GM10248 (cell line): ENCODE measurements at regions not wholly inside any gene's neighbourhood (a gene's known extent, or its start where the extent isn't known, plus 50 kb on each side); places are given as distances from the start of the nearest gene placed in this dataset.

Experiments
- CTCF ChIA-PET: fragments of 300-600 bp; sonication (Branson Sonifier 250); formaldehyde crosslinking; extraction: SDS; loops from one replicate; lab custom pipeline; 2021; ENCODE audit warnings: antibody characterized with exemption; lab: Yijun Ruan, JAX
- POLR2A ChIA-PET: fragments of 350-650 bp; sonication (Branson Sonifier 250); formaldehyde crosslinking; extraction: SDS; loops from one replicate; lab custom pipeline; 2020; ENCODE audit warnings: antibody characterized with exemption; lab: Yijun Ruan, JAX
- DNase-seq: peaks from one replicate; pipeline ENCODE4 v3.0.0; 2012; ENCODE audit errors: extremely low spot score
- CTCF ChIP-seq: IDR thresholded peaks from 2 replicates; pipeline ENCODE4 v1.5.1; 2012; ENCODE audit warnings: mild to moderate bottlenecking, low read depth; ENCODE audit errors: extremely low read depth, missing control alignments, control extremely low read depth

DNA sequence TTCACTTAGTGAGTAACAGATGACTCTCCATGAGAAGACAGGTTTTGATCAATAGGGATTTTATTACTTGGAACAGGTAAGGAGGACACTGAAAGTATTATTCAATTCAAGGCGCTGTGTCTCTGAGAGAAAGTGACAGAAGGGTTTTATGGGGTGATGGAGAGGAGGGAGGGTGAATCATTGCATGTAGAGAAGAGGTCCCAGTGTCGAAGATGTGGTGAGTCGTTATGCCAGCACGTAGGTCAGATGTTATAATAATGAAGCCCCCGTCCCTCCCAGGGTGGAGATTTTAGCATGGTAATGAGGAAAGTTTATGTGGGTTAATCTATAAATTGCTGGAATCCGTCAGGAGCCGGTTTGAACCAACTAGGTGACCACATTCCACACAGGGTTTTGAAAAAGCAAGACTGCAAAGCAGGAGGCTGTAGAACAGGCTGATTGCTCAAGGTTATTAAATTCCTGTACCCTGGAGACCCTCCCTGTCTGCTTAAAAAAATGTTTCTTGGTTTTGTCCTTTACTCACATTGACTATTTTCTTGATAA is 586.4 kb upstream of the TMPRSS15 start:
- no peak for DNase-seq
- TF ChIP-seq CTCF = no peak
- POLR2A ChIA-PET = no interaction called here
- CTCF ChIA-PET = interaction anchor here (1.3 kb wide), 1 partner anchor 18 kb away, joined by 3 read pairs; no protein-coding TSS in a partner anchor

- TF ChIP-seq CTCF = no peak
- ChIA-PET CTCF (no interaction called here), POLR2A (no interaction called here)
- no peak for DNase-seq
These were observed 588.3 kb upstream of the TMPRSS15 start for GRCh38 chr21:18991846-18992245.

DNA sequence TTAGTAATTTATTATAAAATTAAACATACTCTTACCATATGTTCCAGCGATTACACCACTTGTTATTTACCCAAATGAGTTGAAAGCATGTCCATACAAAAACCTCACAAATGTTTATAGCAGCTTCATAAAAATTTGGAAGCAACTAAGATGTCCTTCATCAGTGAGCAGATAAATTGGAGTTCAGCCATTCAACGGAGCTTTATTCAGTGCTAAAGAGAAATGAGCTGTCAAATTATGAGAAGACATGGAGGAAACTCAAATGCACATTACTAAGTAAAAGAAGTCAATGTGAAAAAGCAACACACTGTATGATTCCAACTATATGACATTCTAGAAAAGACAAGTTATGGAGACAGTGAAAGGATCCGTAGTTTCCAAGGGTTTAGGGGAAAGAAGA is 606.7 kb upstream of the TMPRSS15 start:
- TF ChIP-seq CTCF = no peak
- ChIA-PET POLR2A (no interaction called here), CTCF (interaction anchor here (1.0 kb wide), 1 partner anchor 25 kb away, joined by 3 read pairs; no protein-coding TSS in a partner anchor)
- no peak for DNase-seq

DNA sequence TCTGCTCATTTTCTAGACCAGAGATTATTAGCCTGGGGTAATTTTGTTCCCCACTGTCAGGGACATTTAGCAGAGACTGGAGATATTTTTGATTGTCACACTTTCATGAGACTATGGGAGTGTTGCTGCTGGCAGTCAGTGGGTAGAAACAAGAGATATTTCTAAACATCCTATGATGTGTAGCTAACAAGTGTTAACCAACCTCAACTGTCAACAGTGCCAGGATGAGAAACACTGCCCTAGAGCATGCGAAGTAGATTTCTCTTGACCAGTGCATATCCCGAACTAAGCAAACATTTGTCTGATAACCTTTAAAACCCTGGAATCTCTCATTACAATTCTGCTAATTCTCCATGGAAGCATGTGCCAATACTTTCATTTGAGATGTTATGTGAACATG is 607.4 kb upstream of the TMPRSS15 start:
- ChIA-PET CTCF (no interaction called here), POLR2A (no interaction called here)
- no peak for TF ChIP-seq CTCF
- no peak for DNase-seq

GRCh38 chr21:19011451-19011850 is 607.9 kb upstream of the TMPRSS15 start:
- no peak for TF ChIP-seq CTCF
- POLR2A ChIA-PET = no interaction called here
- CTCF ChIA-PET = no interaction called here
- no peak for DNase-seq

DNA sequence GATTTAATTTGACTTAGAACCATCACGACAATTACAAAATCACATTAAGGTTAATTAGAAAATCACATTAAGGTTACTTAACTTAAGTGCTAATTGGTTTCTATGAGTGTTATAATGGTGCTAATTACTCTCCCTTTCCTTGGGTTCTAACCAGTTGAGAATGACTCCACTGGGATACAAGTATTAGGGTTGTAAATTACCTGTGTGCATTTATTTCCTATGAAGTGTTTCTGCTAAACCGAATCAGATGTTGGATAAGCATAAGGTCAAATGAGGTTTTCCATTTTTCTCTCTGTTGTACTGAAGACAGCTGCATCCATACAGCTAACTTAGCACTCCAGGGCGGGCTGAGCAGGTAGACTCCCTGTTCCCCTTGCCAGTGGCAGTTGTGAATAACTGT is 610.3 kb upstream of the TMPRSS15 start:
- POLR2A ChIA-PET = no interaction called here
- CTCF ChIA-PET = no interaction called here
- no peak for DNase-seq
- TF ChIP-seq CTCF = no peak

GRCh38 chr21:19018529-19018928 is 614.9 kb upstream of the TMPRSS15 start:
- no peak for DNase-seq
- CTCF ChIA-PET = interaction anchor here (1.5 kb wide), 1 partner anchor 11 kb away, joined by 3 read pairs; no protein-coding TSS in a partner anchor

More at GRCh38 chr21:19018529-19018928, 614.9 kb upstream of the TMPRSS15 start:
- no peak for TF ChIP-seq CTCF
- POLR2A ChIA-PET = no interaction called here
